ENCODE measurements at regions not wholly inside any gene's neighbourhood (a gene's known extent, or its start where the extent isn't known, plus 50 kb on each side); places are given as distances from the start of the nearest gene placed in this dataset.

- TF ChIP-seq EZH2phosphoT487 (IDR thresholded peaks at IDR 0.05; ENCODE audit: low read depth, severe bottlenecking, unreplicated experiment), result no peak
- TF ChIP-seq EZH2 (IDR thresholded peaks at IDR 0.05; ENCODE audit: borderline replicate concordance), result no peak
- TF ChIP-seq, protein P1, sequence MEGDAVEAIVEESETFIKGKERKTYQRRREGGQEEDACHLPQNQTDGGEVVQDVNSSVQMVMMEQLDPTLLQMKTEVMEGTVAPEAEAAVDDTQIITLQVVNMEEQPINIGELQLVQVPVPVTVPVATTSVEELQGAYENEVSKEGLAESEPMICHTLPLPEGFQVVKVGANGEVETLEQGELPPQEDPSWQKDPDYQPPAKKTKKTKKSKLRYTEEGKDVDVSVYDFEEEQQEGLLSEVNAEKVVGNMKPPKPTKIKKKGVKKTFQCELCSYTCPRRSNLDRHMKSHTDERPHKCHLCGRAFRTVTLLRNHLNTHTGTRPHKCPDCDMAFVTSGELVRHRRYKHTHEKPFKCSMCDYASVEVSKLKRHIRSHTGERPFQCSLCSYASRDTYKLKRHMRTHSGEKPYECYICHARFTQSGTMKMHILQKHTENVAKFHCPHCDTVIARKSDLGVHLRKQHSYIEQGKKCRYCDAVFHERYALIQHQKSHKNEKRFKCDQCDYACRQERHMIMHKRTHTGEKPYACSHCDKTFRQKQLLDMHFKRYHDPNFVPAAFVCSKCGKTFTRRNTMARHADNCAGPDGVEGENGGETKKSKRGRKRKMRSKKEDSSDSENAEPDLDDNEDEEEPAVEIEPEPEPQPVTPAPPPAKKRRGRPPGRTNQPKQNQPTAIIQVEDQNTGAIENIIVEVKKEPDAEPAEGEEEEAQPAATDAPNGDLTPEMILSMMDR (IDR thresholded peaks at IDR 0.05; ENCODE audit: poor library complexity), result no peak
- Histone ChIP-seq H3K4me2 (no peak overlapping the region), H3K27me3 (no peaks in the 10 kb centered on the region), H3K4me1 (ENCODE audit: insufficient read depth) (no peaks in the 10 kb centered on the region), H3K9me2 (replicated peaks; ENCODE audit: insufficient read depth) (no peaks in the 10 kb centered on the region), H3K4me3 (no peak overlapping the region), H3K79me2 (no peaks in the 10 kb centered on the region), H3K27ac (no peak overlapping the region), H2AFZ (no peak overlapping the region), H3K9me3 (ENCODE audit: low read depth) (no peaks in the 10 kb centered on the region), H3K36me3 (replicated peaks; ENCODE audit: insufficient read depth, low read depth) (no peaks in the 10 kb centered on the region), H4K20me1 (ENCODE audit: insufficient read depth, poor library complexity, severe bottlenecking) (no peaks in the 10 kb centered on the region)
- no peak for DNase-seq (ENCODE audit: low spot score)
Observed at GRCh38 chr5:167594061-167594435, 697.4 kb upstream of the WWC1 start.

DNA sequence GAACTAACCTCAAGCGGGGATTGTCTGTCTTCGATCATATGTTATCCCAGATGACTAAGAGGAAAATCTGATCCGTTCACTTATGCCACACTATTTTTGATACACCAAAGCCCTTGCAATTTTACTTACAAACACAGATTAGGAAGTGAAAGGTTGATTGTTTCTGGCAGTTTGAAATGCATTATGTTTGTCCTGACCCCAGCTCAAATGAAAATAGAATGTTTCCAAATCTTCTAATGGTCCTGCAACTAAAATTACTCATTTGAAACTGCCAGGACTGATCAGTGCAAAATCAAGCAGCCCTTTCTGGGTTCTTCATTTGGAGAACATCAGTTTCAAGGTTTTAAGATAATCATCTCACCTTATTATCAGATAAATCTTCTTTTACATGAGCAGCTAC is 696.7 kb upstream of the WWC1 start:
- H3K9me3 ChIP-seq (ENCODE audit: low read depth), result no peaks in the 10 kb centered on the region
- TF ChIP-seq EZH2 (IDR thresholded peaks at IDR 0.05; ENCODE audit: borderline replicate concordance), result no peak
- TF ChIP-seq EZH2phosphoT487 (IDR thresholded peaks at IDR 0.05; ENCODE audit: low read depth, severe bottlenecking, unreplicated experiment), result no peak
- TF ChIP-seq, protein P1 (IDR thresholded peaks at IDR 0.05; ENCODE audit: poor library complexity), result no peak
- no peak overlapping the region for H2AFZ ChIP-seq
- no peaks in the 10 kb centered on the region for H3K36me3 ChIP-seq (replicated peaks; ENCODE audit: insufficient read depth, low read depth)
- H3K79me2 ChIP-seq, result no peaks in the 10 kb centered on the region
- H3K27ac ChIP-seq, result no peak overlapping the region
- WGBS (ENCODE audit: low lambda C conversion rate, missing lambda C conversion rate), result 53% methylated on average over 3 of the region's 3 CpGs
- H3K4me3 ChIP-seq, result no peak overlapping the region
- H3K27me3 ChIP-seq, result no peaks in the 10 kb centered on the region
- H3K9me2 ChIP-seq (replicated peaks; ENCODE audit: insufficient read depth), result no peaks in the 10 kb centered on the region
- no peak overlapping the region for H3K4me2 ChIP-seq
- H3K4me1 ChIP-seq (ENCODE audit: insufficient read depth), result no peaks in the 10 kb centered on the region
- no peaks in the 10 kb centered on the region for H4K20me1 ChIP-seq (ENCODE audit: insufficient read depth, poor library complexity, severe bottlenecking)
- DNase-seq (ENCODE audit: low spot score), result no peak

DNA sequence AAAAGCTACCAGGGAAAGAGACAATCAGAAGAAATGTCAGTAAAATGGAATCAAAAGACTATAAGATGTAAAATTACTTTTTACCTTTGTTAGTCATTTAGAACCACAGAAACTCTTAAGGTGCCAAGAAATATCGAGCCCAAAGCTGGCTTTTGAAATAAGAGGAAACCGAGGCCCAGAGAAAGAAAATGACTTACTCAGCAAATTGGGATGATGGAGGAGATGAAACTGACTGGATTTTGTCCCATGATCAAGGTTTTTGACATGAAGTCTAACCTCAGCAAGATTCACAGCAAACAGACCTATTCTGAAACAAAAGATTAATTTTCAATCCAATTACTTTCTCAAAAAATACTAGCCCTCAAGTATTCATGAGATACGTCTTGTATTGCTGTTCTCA is 696.2 kb upstream of the WWC1 start:
- 85% methylated on average over 3 of the region's 3 CpGs for WGBS (ENCODE audit: low lambda C conversion rate, missing lambda C conversion rate)
- no peak overlapping the region for H3K4me2 ChIP-seq
- TF ChIP-seq, protein P1 (IDR thresholded peaks at IDR 0.05; ENCODE audit: poor library complexity), result no peak
- TF ChIP-seq EZH2phosphoT487 (IDR thresholded peaks at IDR 0.05; ENCODE audit: low read depth, severe bottlenecking, unreplicated experiment), result no peak
- no peak for TF ChIP-seq EZH2 (IDR thresholded peaks at IDR 0.05; ENCODE audit: borderline replicate concordance)

DNA sequence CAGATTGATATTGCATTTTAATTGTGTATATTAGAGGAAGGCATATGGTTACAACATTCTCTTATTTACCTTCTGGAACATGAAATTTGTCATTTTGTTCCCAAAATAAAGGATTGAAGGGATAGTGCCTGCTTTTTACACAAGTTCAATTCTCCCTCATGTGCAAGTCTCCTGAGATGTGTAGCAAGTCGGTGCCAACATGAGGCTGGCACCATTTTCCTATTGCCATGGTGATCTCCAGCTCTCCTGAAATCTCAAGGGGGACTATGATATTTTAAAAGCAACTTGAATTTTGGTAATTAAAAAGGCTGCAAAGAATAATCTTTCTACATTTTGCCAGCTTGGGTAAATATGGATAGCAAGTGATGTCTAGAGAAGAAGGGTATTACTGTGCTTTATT is 693.3 kb upstream of the WWC1 start:
- Histone ChIP-seq H3K27ac (no peak overlapping the region), H3K4me2 (no peak overlapping the region), H3K9me3 (ENCODE audit: low read depth) (no peaks in the 10 kb centered on the region), H3K36me3 (replicated peaks; ENCODE audit: insufficient read depth, low read depth) (no peaks in the 10 kb centered on the region), H3K27me3 (no peaks in the 10 kb centered on the region), H2AFZ (no peak overlapping the region), H3K9me2 (replicated peaks; ENCODE audit: insufficient read depth) (no peaks in the 10 kb centered on the region), H3K4me1 (ENCODE audit: insufficient read depth) (no peaks in the 10 kb centered on the region), H3K79me2 (no peaks in the 10 kb centered on the region), H4K20me1 (ENCODE audit: insufficient read depth, poor library complexity, severe bottlenecking) (no peaks in the 10 kb centered on the region), H3K4me3 (no peak overlapping the region)
- no peak for DNase-seq (ENCODE audit: low spot score)
- no peak for TF ChIP-seq EZH2phosphoT487 (IDR thresholded peaks at IDR 0.05; ENCODE audit: low read depth, severe bottlenecking, unreplicated experiment)
- 95% methylated on average over 1 of the region's 1 CpG for WGBS (ENCODE audit: low lambda C conversion rate, missing lambda C conversion rate)

More for the DNA sequence above, 696.2 kb upstream of the WWC1 start:
- no peak for DNase-seq (ENCODE audit: low spot score)
- Histone ChIP-seq H3K9me3 (ENCODE audit: low read depth) (no peaks in the 10 kb centered on the region), H2AFZ (no peak overlapping the region), H3K27ac (no peak overlapping the region), H3K36me3 (replicated peaks; ENCODE audit: insufficient read depth, low read depth) (no peaks in the 10 kb centered on the region), H4K20me1 (ENCODE audit: insufficient read depth, poor library complexity, severe bottlenecking) (no peaks in the 10 kb centered on the region), H3K4me3 (no peak overlapping the region), H3K79me2 (no peaks in the 10 kb centered on the region), H3K27me3 (no peaks in the 10 kb centered on the region), H3K4me1 (ENCODE audit: insufficient read depth) (no peaks in the 10 kb centered on the region), H3K9me2 (replicated peaks; ENCODE audit: insufficient read depth) (no peaks in the 10 kb centered on the region)

All from hepatocyte (in vitro differentiated cells).